Suprapubic skin (tissue), 4 donors: ENCODE measurements at regions not wholly inside any gene's neighbourhood (a gene's known extent, or its start where the extent isn't known, plus 50 kb on each side); places are given as distances from the start of the nearest gene placed in this dataset.
"Not testable (repeated sequence)": the region's sequence is repeated elsewhere in the genome, so short reads cannot be mapped to it uniquely, and the experiment has no call there.

Experiments
- EP300 ChIP-seq: sonication (generic); formaldehyde crosslinking; IDR thresholded peaks from one replicate; pipeline ENCODE4 v1.6.1; 2017; ENCODE audit warnings: antibody characterized with exemption
- POLR2AphosphoS5 ChIP-seq, 3 donors: sonication (generic); formaldehyde crosslinking; IDR thresholded peaks; one replicate each; pipeline ENCODE4 v1.6.1; 2017; ENCODE audit warnings: antibody characterized with exemption in 3 of 3
- TF ChIP-seq, protein P1 (sequence below), 2 donors: fragments of 200-600 bp in 1 of 2; fragments of 450-650 bp in 1 of 2; sonication (generic) in 1 of 2; IDR thresholded peaks; one replicate each; pipeline ENCODE4 v1.5.1; 2016 to 2019; ENCODE audit warnings: antibody characterized with exemption in 2 of 2, mild to moderate bottlenecking in 1 of 2, moderate library complexity in 1 of 2

DNA sequence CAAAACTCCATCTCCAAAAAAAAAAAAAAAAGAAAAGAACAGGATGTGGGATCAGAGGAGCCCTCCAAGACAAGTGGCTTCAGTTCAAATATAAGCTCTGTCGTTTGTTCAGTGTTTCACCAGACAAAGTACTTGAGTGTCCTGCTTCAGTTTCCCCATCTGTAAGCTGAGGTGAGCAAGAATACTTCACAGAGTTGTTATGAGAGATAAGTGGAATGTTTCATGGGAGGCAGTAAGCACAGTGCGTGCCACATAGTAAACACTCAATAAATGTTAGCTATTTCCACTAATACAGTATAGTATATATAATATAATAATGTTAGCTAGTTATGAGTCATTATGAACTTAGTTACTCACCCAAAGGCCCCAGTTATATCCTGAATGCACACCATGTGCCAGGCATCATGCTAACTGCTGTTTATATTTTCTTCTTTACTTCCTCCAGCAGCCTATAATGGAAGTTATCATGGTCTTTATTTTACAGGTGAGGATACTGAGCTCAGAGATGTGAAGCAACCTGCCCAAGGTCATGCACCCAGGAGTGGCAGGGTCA, 162.5 kb downstream of the NPIPA8 start:
- TF ChIP-seq, protein P1, sequence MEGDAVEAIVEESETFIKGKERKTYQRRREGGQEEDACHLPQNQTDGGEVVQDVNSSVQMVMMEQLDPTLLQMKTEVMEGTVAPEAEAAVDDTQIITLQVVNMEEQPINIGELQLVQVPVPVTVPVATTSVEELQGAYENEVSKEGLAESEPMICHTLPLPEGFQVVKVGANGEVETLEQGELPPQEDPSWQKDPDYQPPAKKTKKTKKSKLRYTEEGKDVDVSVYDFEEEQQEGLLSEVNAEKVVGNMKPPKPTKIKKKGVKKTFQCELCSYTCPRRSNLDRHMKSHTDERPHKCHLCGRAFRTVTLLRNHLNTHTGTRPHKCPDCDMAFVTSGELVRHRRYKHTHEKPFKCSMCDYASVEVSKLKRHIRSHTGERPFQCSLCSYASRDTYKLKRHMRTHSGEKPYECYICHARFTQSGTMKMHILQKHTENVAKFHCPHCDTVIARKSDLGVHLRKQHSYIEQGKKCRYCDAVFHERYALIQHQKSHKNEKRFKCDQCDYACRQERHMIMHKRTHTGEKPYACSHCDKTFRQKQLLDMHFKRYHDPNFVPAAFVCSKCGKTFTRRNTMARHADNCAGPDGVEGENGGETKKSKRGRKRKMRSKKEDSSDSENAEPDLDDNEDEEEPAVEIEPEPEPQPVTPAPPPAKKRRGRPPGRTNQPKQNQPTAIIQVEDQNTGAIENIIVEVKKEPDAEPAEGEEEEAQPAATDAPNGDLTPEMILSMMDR (IDR thresholded peaks at IDR 0.05): not testable (repeated sequence)
- not testable (repeated sequence) for TF ChIP-seq POLR2AphosphoS5 (IDR thresholded peaks at IDR 0.05); EP300
